ENCODE measurements at regions not wholly inside any gene's neighbourhood (a gene's known extent, or its start where the extent isn't known, plus 50 kb on each side); places are given as distances from the start of the nearest gene placed in this dataset.

GRCh38 chr3:24818055-24818454, 323.4 kb upstream of the THRB start:
- TF ChIP-seq GATA3 (IDR thresholded peaks at IDR 0.05; ENCODE audit: low read depth, low read length) (no peak), GATA2 (IDR thresholded peaks at IDR 0.05; ENCODE audit: low read depth, low read length) (no peak)
